Esophagus muscularis mucosa (tissue), 4 donors: ENCODE measurements at regions not wholly inside any gene's neighbourhood (a gene's known extent, or its start where the extent isn't known, plus 50 kb on each side); places are given as distances from the start of the nearest gene placed in this dataset.

Source experiments
- DNase-seq: peaks from one replicate; pipeline ENCODE4 v3.0.0-alpha.2; 2017; ENCODE audit errors: extremely low spot score
- H3K27ac ChIP-seq, 4 donors: fragments of 200-600 bp; sonication (generic); replicated peaks in 1 of 4; 1 replicate in 3 of 4; 2 replicates in 1 of 4; pipeline ENCODE4 v1.5.1; 2016 to 2019; ENCODE audit warnings: mild to moderate bottlenecking in 1 of 4
- H3K27me3 ChIP-seq, 4 donors: fragments of 200-600 bp; sonication (generic); one replicate each; pipeline versions ENCODE4 v1.5.1 to v1.6.0; 2016 to 2019
- H3K36me3 ChIP-seq, 4 donors: fragments of 200-600 bp; sonication (generic); one replicate each; pipeline ENCODE4 v1.5.1; 2016 to 2019
- H3K4me1 ChIP-seq, 4 donors: fragments of 200-600 bp; sonication (generic); one replicate each; pipeline ENCODE4 v1.5.1; 2016 to 2019
- H3K4me3 ChIP-seq, 4 donors: fragments of 200-600 bp; sonication (generic); 1 replicate in 2 of 4; 2 replicates in 2 of 4; pipeline ENCODE4 v1.5.1; 2016 to 2019; ENCODE audit warnings: mild to moderate bottlenecking in 4 of 4, moderate library complexity in 1 of 4
- H3K9me3 ChIP-seq, 4 donors: fragments of 200-600 bp; sonication (generic); 1 replicate in 3 of 4; 2 replicates in 1 of 4; pipeline ENCODE4 v1.5.1; 2016 to 2019
- EP300 ChIP-seq: sonication (generic); formaldehyde crosslinking; IDR thresholded peaks from one replicate; pipeline ENCODE4 v1.6.1; 2017; ENCODE audit warnings: antibody characterized with exemption
- POLR2A ChIP-seq: fragments of 450-650 bp; IDR thresholded peaks from one replicate; pipeline ENCODE4 v1.6.1; 2017; ENCODE audit warnings: antibody characterized with exemption, moderate library complexity, mild to moderate bottlenecking, low read depth
- POLR2AphosphoS5 ChIP-seq, 2 donors: sonication (generic); formaldehyde crosslinking; IDR thresholded peaks; one replicate each; pipeline ENCODE4 v1.6.1; 2017; ENCODE audit warnings: antibody characterized with exemption in 2 of 2
- WGBS: methylation state at CpG from one replicate; pipeline ENCODE4 v1.1.5; 2018; 5-methylcytosine and 5-hydroxymethylcytosine counted together
- intact Hi-C: fragments of 100-400 bp; cut with DNase I; formaldehyde crosslinking; loops from one replicate; pipeline ENCODE4 v1.15.1; 2023
- TF ChIP-seq, protein P1 (sequence below), 3 experiments: fragments of 200-600 bp in 2 of 3; fragments of 450-650 bp in 1 of 3; sonication (generic) in 2 of 3; IDR thresholded peaks; one replicate each; pipeline ENCODE4 v1.5.1; 2017 to 2019; ENCODE audit warnings: antibody characterized with exemption in 3 of 3, mild to moderate bottlenecking in 2 of 3, moderate library complexity in 1 of 3

DNA sequence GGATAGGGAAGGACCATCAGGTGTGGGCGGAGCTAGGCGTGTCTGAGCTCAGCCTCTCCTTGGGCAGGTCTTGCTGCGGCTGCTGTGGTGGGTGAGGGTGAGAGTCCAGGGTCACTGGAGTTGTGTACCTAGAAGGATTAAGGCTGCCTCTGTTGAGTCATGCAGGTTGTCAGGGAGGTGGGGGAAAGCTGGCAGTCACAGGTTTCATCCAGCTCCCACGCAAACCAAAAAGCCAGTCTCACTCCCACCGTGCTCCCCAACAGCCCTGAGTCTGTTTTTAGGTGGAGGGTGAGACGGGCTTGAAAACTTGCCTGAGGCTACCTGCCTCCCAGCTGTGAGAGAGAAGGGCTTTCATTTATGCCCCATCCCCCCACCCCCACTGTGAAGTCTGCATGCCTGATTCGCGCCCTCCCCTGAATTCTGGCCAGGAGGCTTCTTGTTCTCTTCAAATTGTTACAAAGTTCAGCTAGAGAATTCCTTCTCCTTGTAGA is 161.5 kb downstream of the MYLK4 start:
- Histone ChIP-seq H3K27me3 (no peaks in the 10 kb centered on the region), H3K4me3 (no peak overlapping the region), H3K36me3 (no peaks in the 10 kb centered on the region), H3K27ac (no peak overlapping the region), H3K4me1 (no peaks in the 10 kb centered on the region), H3K9me3 (peaks cover 0 to 5% (median 0%) of the 10 kb centered on the region in 4 donors)
- peak; percentile 72 for DNase-seq
- TF ChIP-seq EP300 (no peak), POLR2AphosphoS5 (IDR thresholded peaks at IDR 0.05) (no peak), POLR2A (no peak)
- TF ChIP-seq, protein P1, sequence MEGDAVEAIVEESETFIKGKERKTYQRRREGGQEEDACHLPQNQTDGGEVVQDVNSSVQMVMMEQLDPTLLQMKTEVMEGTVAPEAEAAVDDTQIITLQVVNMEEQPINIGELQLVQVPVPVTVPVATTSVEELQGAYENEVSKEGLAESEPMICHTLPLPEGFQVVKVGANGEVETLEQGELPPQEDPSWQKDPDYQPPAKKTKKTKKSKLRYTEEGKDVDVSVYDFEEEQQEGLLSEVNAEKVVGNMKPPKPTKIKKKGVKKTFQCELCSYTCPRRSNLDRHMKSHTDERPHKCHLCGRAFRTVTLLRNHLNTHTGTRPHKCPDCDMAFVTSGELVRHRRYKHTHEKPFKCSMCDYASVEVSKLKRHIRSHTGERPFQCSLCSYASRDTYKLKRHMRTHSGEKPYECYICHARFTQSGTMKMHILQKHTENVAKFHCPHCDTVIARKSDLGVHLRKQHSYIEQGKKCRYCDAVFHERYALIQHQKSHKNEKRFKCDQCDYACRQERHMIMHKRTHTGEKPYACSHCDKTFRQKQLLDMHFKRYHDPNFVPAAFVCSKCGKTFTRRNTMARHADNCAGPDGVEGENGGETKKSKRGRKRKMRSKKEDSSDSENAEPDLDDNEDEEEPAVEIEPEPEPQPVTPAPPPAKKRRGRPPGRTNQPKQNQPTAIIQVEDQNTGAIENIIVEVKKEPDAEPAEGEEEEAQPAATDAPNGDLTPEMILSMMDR (IDR thresholded peaks at IDR 0.05), result no peak
- 98% methylated on average over 5 of the region's 8 CpGs for WGBS
- intact Hi-C loops, result no loop called here

DNA sequence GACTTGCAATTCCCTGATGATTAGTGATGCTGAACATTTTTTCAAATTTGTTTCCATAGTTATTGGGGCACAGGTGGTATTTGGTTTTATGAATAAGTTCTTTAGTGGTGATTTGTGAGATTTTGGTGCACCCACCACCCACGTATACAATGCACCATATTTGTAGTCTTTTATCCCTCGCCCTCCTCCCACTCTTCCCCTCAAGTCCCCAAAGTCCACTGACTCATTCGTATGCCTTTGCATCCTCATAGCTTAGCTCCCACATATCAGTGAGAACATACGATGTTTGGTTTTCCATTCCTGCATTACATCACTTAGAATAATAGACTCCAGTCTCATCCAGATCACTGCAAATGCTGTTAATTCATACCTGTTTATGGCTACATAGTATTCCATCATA is 167.3 kb downstream of the MYLK4 start:
- Histone ChIP-seq H3K27ac (no peak overlapping the region), H3K36me3 (no peaks in the 10 kb centered on the region), H3K4me3 (no peak overlapping the region), H3K27me3 (no peaks in the 10 kb centered on the region), H3K9me3 (peaks cover 0 to 5% (median 0%) of the 10 kb centered on the region in 4 donors), H3K4me1 (peaks cover 0 to 21% (median 6%) of the 10 kb centered on the region in 4 donors)
- intact Hi-C loops, result no loop called here
- peak; percentile 8 for DNase-seq
- TF ChIP-seq POLR2AphosphoS5 (IDR thresholded peaks at IDR 0.05) (no peak), EP300 (no peak), POLR2A (no peak)
- TF ChIP-seq, protein P1 (IDR thresholded peaks at IDR 0.05), result no peak
- WGBS, result 78% methylated on average over 4 of the region's 4 CpGs

GRCh38 chr6:2582268-2582667 is 168.5 kb downstream of the MYLK4 start:
- H3K27me3 ChIP-seq, result no peaks in the 10 kb centered on the region
- DNase-seq, result peak; percentile 24
- H3K27ac ChIP-seq, result no peak overlapping the region
- H3K4me1 ChIP-seq, result peaks cover 0 to 21% (median 6%) of the 10 kb centered on the region in 4 donors
- H3K4me3 ChIP-seq, result no peak overlapping the region
- no peak for TF ChIP-seq EP300
- TF ChIP-seq POLR2A, result no peak
- no peak for TF ChIP-seq POLR2AphosphoS5 (IDR thresholded peaks at IDR 0.05)
- TF ChIP-seq, protein P1 (IDR thresholded peaks at IDR 0.05), result no peak
- WGBS, result 85% methylated on average over 6 of the region's 6 CpGs
- intact Hi-C loops, result no loop called here
- H3K9me3 ChIP-seq, result peaks cover 0 to 5% (median 0%) of the 10 kb centered on the region in 4 donors
- H3K36me3 ChIP-seq, result no peaks in the 10 kb centered on the region

DNA sequence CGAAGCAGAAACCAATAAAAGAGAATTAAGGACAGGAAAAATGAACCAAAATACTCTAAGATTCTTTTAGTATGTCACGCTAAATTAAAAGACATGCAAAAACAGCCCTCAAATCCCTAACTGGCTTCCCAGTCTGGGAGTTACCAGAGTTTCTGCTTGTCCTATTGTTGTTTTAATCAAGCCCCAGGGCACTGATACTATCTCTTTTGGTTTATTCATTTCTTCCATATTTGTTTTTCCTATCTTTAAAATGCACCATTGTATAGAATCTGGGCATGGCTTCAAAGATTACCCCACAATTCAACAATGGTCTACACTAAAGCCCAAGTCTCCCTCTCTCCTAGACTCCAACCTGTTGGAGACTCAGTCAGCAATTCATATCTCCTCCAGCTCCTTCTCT is 169.1 kb downstream of the MYLK4 start:
- H3K4me1 ChIP-seq, result peaks cover 0 to 21% (median 6%) of the 10 kb centered on the region in 4 donors
- WGBS, result 85% methylated on average over 2 of the region's 2 CpGs
- TF ChIP-seq EP300, result no peak
- no peak for TF ChIP-seq POLR2AphosphoS5 (IDR thresholded peaks at IDR 0.05)
- TF ChIP-seq POLR2A, result no peak
- TF ChIP-seq, protein P1 (IDR thresholded peaks at IDR 0.05), result no peak
- H3K9me3 ChIP-seq, result peaks cover 0 to 5% (median 0%) of the 10 kb centered on the region in 4 donors
- peak; percentile 7 for DNase-seq
- intact Hi-C loops, result no loop called here
- H3K36me3 ChIP-seq, result no peaks in the 10 kb centered on the region
- H3K27ac ChIP-seq, result no peak overlapping the region
- H3K27me3 ChIP-seq, result no peaks in the 10 kb centered on the region
- no peak overlapping the region for H3K4me3 ChIP-seq

DNA sequence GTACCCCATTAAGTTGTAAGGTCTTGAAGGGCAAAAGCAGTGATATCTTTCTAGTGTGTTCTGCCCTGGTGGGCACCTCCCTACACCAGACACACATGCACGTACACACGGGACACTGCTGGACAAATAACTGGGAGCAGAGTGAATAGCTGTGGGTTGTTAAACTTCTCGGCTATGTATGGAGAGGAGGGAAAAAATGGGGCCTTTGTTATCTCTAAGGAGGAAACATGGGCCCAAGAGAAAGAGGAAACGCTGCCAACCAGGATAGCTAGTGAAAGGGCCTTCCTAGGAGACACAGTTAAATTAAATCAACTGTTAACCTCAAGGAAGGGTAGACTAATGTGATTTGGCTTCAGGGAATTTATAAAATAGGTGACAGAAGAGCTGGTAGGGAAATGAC is 169.7 kb downstream of the MYLK4 start:
- H3K4me3 ChIP-seq, result no peak overlapping the region
- peak; percentile 37 for DNase-seq
- no peak overlapping the region for H3K27ac ChIP-seq
- H3K9me3 ChIP-seq, result peaks cover 0 to 5% (median 0%) of the 10 kb centered on the region in 4 donors
- no peaks in the 10 kb centered on the region for H3K36me3 ChIP-seq
- intact Hi-C loops, result no loop called here
- WGBS, result 92% methylated on average over 4 of the region's 4 CpGs
- peaks cover 0 to 21% (median 6%) of the 10 kb centered on the region in 4 donors for H3K4me1 ChIP-seq
- no peaks in the 10 kb centered on the region for H3K27me3 ChIP-seq
- TF ChIP-seq, protein P1 (IDR thresholded peaks at IDR 0.05), result no peak
- no peak for TF ChIP-seq POLR2A
- no peak for TF ChIP-seq POLR2AphosphoS5 (IDR thresholded peaks at IDR 0.05)
- no peak for TF ChIP-seq EP300
